ENCODE measurements at regions not wholly inside any gene's neighbourhood (a gene's known extent, or its start where the extent isn't known, plus 50 kb on each side); places are given as distances from the start of the nearest gene placed in this dataset.

GRCh38 chr21:38039369-38039768 lies 123.1 kb upstream of the KCNJ6 start:
- Histone ChIP-seq H3K27me3 (ENCODE audit: insufficient read depth, low read length) (no peaks in the 10 kb centered on the region), H2BK5ac (ENCODE audit: low read depth, low read length, poor library complexity) (no peak overlapping the region), H3K4me2 (ENCODE audit: low read length) (no peak overlapping the region), H3K4me1 (ENCODE audit: control insufficient read depth in 1 of 2, insufficient read depth in 2 of 2, low read length in 2 of 2) (no peaks in the 10 kb centered on the region), H3K18ac (ENCODE audit: low read length) (no peak overlapping the region), H4K12ac (ENCODE audit: low read depth, low read length) (no peak overlapping the region), H3K4me3 (ENCODE audit: low read depth, low read length) (no peak overlapping the region), H3K14ac (ENCODE audit: low read length) (no peak overlapping the region), H3K27ac (ENCODE audit: low read depth, low read length) (no peak overlapping the region), H3K36me3 (ENCODE audit: control insufficient read depth in 1 of 2, insufficient read depth in 2 of 2, low read length in 2 of 2) (no peaks in the 10 kb centered on the region), H2AK5ac (ENCODE audit: low read length) (no peak overlapping the region), H2BK12ac (ENCODE audit: low read length) (no peak overlapping the region), H2BK120ac (ENCODE audit: insufficient read depth, low read length, poor library complexity) (no peak overlapping the region), H4K91ac (ENCODE audit: low read depth, low read length) (no peak overlapping the region), H2AFZ (ENCODE audit: insufficient read depth, low read length, poor library complexity) (no peak overlapping the region), H4K8ac (ENCODE audit: low read depth, low read length) (no peak overlapping the region), H3K23ac (ENCODE audit: low read length) (no peak overlapping the region), H3K79me1 (ENCODE audit: low read length) (no peaks in the 10 kb centered on the region), H3K9me3 (ENCODE audit: insufficient read depth, low read depth, low read length) (no peaks in the 10 kb centered on the region), H3K9ac (ENCODE audit: low read length) (no peak overlapping the region), H3K79me2 (ENCODE audit: control insufficient read depth, insufficient read depth, low read length, poor library complexity) (no peaks in the 10 kb centered on the region), H3K4ac (ENCODE audit: low read depth, low read length) (no peak overlapping the region)
- no peak for DNase-seq
- WGBS (ENCODE audit: extremely low coverage, insufficient coverage, insufficient read length) = no CpG with 5 or more reads among the region's 6 CpGs

- Histone ChIP-seq H4K8ac (ENCODE audit: low read depth, low read length) (no peak overlapping the region), H3K4ac (ENCODE audit: low read depth, low read length) (no peak overlapping the region), H3K79me2 (ENCODE audit: control insufficient read depth, insufficient read depth, low read length, poor library complexity) (no peaks in the 10 kb centered on the region), H3K23ac (ENCODE audit: low read length) (no peak overlapping the region), H2BK12ac (ENCODE audit: low read length) (no peak overlapping the region), H3K4me3 (ENCODE audit: low read depth, low read length) (no peak overlapping the region), H3K36me3 (ENCODE audit: control insufficient read depth in 1 of 2, insufficient read depth in 2 of 2, low read length in 2 of 2) (no peaks in the 10 kb centered on the region), H3K4me1 (ENCODE audit: control insufficient read depth in 1 of 2, insufficient read depth in 2 of 2, low read length in 2 of 2) (no peaks in the 10 kb centered on the region), H2AFZ (ENCODE audit: insufficient read depth, low read length, poor library complexity) (no peak overlapping the region), H4K12ac (ENCODE audit: low read depth, low read length) (no peak overlapping the region), H3K4me2 (ENCODE audit: low read length) (no peak overlapping the region), H2BK120ac (ENCODE audit: insufficient read depth, low read length, poor library complexity) (no peak overlapping the region), H3K9ac (ENCODE audit: low read length) (no peak overlapping the region), H2AK5ac (ENCODE audit: low read length) (no peak overlapping the region), H3K9me3 (ENCODE audit: insufficient read depth, low read depth, low read length) (no peaks in the 10 kb centered on the region), H3K14ac (ENCODE audit: low read length) (no peak overlapping the region), H4K91ac (ENCODE audit: low read depth, low read length) (no peak overlapping the region), H3K18ac (ENCODE audit: low read length) (no peak overlapping the region), H2BK5ac (ENCODE audit: low read depth, low read length, poor library complexity) (no peak overlapping the region), H3K27me3 (ENCODE audit: insufficient read depth, low read length) (no peaks in the 10 kb centered on the region), H3K79me1 (ENCODE audit: low read length) (no peaks in the 10 kb centered on the region), H3K27ac (ENCODE audit: low read depth, low read length) (no peak overlapping the region)
- peak; percentile 70 to 79 for DNase-seq
Measured at GRCh38 chr21:38039841-38040240, 123.6 kb upstream of the KCNJ6 start.

- Histone ChIP-seq H3K79me1 (ENCODE audit: low read length) (no peaks in the 10 kb centered on the region), H3K27me3 (ENCODE audit: insufficient read depth, low read length) (no peaks in the 10 kb centered on the region), H3K23ac (ENCODE audit: low read length) (no peak overlapping the region), H4K91ac (ENCODE audit: low read depth, low read length) (no peak overlapping the region), H3K4me1 (ENCODE audit: control insufficient read depth in 1 of 2, insufficient read depth in 2 of 2, low read length in 2 of 2) (no peaks in the 10 kb centered on the region), H3K27ac (ENCODE audit: low read depth, low read length) (no peak overlapping the region), H3K79me2 (ENCODE audit: control insufficient read depth, insufficient read depth, low read length, poor library complexity) (no peaks in the 10 kb centered on the region), H2BK120ac (ENCODE audit: insufficient read depth, low read length, poor library complexity) (no peak overlapping the region), H3K4me2 (ENCODE audit: low read length) (no peak overlapping the region), H2AK5ac (ENCODE audit: low read length) (no peak overlapping the region), H3K9me3 (ENCODE audit: insufficient read depth, low read depth, low read length) (no peaks in the 10 kb centered on the region), H4K12ac (ENCODE audit: low read depth, low read length) (no peak overlapping the region), H3K9ac (ENCODE audit: low read length) (no peak overlapping the region), H4K8ac (ENCODE audit: low read depth, low read length) (no peak overlapping the region), H2AFZ (ENCODE audit: insufficient read depth, low read length, poor library complexity) (no peak overlapping the region), H3K36me3 (ENCODE audit: control insufficient read depth in 1 of 2, insufficient read depth in 2 of 2, low read length in 2 of 2) (no peaks in the 10 kb centered on the region), H2BK5ac (ENCODE audit: low read depth, low read length, poor library complexity) (no peak overlapping the region), H3K4me3 (ENCODE audit: low read depth, low read length) (no peak overlapping the region), H3K14ac (ENCODE audit: low read length) (no peak overlapping the region), H2BK12ac (ENCODE audit: low read length) (no peak overlapping the region), H3K4ac (ENCODE audit: low read depth, low read length) (no peak overlapping the region), H3K18ac (ENCODE audit: low read length) (no peak overlapping the region)
- no peak for DNase-seq
- no CpG with 5 or more reads among the region's 6 CpGs for WGBS (ENCODE audit: extremely low coverage, insufficient coverage, insufficient read length)
Measured at GRCh38 chr21:38041493-38041892, 125.2 kb upstream of the KCNJ6 start.

GRCh38 chr21:38042246-38042645 lies 126.0 kb upstream of the KCNJ6 start:
- Histone ChIP-seq H3K18ac (ENCODE audit: low read length) (no peak overlapping the region), H2AFZ (ENCODE audit: insufficient read depth, low read length, poor library complexity) (no peak overlapping the region), H3K4me3 (ENCODE audit: low read depth, low read length) (no peak overlapping the region), H2AK5ac (ENCODE audit: low read length) (no peak overlapping the region), H2BK120ac (ENCODE audit: insufficient read depth, low read length, poor library complexity) (no peak overlapping the region), H2BK5ac (ENCODE audit: low read depth, low read length, poor library complexity) (no peak overlapping the region), H3K9ac (ENCODE audit: low read length) (no peak overlapping the region), H4K91ac (ENCODE audit: low read depth, low read length) (no peak overlapping the region), H3K79me2 (ENCODE audit: control insufficient read depth, insufficient read depth, low read length, poor library complexity) (no peaks in the 10 kb centered on the region), H3K9me3 (ENCODE audit: insufficient read depth, low read depth, low read length) (no peaks in the 10 kb centered on the region), H4K8ac (ENCODE audit: low read depth, low read length) (no peak overlapping the region), H3K27ac (ENCODE audit: low read depth, low read length) (no peak overlapping the region), H3K4ac (ENCODE audit: low read depth, low read length) (no peak overlapping the region), H3K14ac (ENCODE audit: low read length) (no peak overlapping the region), H3K4me1 (ENCODE audit: control insufficient read depth in 1 of 2, insufficient read depth in 2 of 2, low read length in 2 of 2) (no peaks in the 10 kb centered on the region), H3K27me3 (ENCODE audit: insufficient read depth, low read length) (no peaks in the 10 kb centered on the region), H2BK12ac (ENCODE audit: low read length) (no peak overlapping the region), H3K4me2 (ENCODE audit: low read length) (no peak overlapping the region), H3K36me3 (ENCODE audit: control insufficient read depth in 1 of 2, insufficient read depth in 2 of 2, low read length in 2 of 2) (no peaks in the 10 kb centered on the region), H4K12ac (ENCODE audit: low read depth, low read length) (no peak overlapping the region), H3K79me1 (ENCODE audit: low read length) (no peaks in the 10 kb centered on the region), H3K23ac (ENCODE audit: low read length) (no peak overlapping the region)
- DNase-seq = no peak
- WGBS (ENCODE audit: extremely low coverage, insufficient coverage, insufficient read length) = no CpG with 5 or more reads among the region's 2 CpGs

All from trophoblast cell (in vitro differentiated cells and primary cell).